ENCODE measurements at regions not wholly inside any gene's neighbourhood (a gene's known extent, or its start where the extent isn't known, plus 50 kb on each side); places are given as distances from the start of the nearest gene placed in this dataset.

- POLR2A ChIA-PET = no interaction called here
- no peak for FAIRE-seq
- H3K79me2 ChIP-seq (ENCODE audit: control insufficient read depth, insufficient read depth, low read length) = no peaks in the 10 kb centered on the region
- no peaks in the 10 kb centered on the region; the same call in 2 of the 3 replicates for H3K9me3 ChIP-seq (replicated peaks; ENCODE audit: control insufficient read depth, insufficient read depth, low read length)
- H2AFZ ChIP-seq (ENCODE audit: control insufficient read depth, low read depth, low read length) = no peak overlapping the region
- no peak for DNase-seq (ENCODE audit: low read depth, low spot score)
- BruUV-seq (replicated peaks) = no TSS peak
- no peak overlapping the region for H3K4me2 ChIP-seq (ENCODE audit: control insufficient read depth, insufficient read depth)
- no peaks in the 10 kb centered on the region for H3K36me3 ChIP-seq (ENCODE audit: control insufficient read depth in 2 of 2, insufficient read depth in 2 of 2, low read length in 1 of 2)
- in situ Hi-C loops (cut with MboI) = no loop called here
- H3K9ac ChIP-seq (ENCODE audit: control insufficient read depth, insufficient read depth, low read length) = no peak overlapping the region
- RAD21 ChIA-PET (ENCODE audit: unreplicated experiment) = no interaction called here
- no peaks in the 10 kb centered on the region for H3K4me1 ChIP-seq (ENCODE audit: control insufficient read depth, insufficient read depth, low read length)
- SMC1A ChIA-PET (ENCODE audit: uncharacterized antibody, unreplicated experiment) = no interaction called here
- intact Hi-C loops (cut with micrococcal nuclease; ENCODE audit: unreplicated experiment) = no loop called here
- CTCF ChIA-PET = no interaction called here
- no peak overlapping the region for H3K4me3 ChIP-seq
- ATAC-seq = no peak
- no peak overlapping the region for H3K27ac ChIP-seq (ENCODE audit: control insufficient read depth, insufficient read depth)
- WGBS (ENCODE audit: insufficient coverage, insufficient replicate concordance, low lambda C conversion rate, missing lambda C conversion rate) = 33% methylated on average over 3 of the region's 3 CpGs
- no peak for TF ChIP-seq CREM (IDR thresholded peaks at IDR 0.05; ENCODE audit: low read depth)
- no peak for TF ChIP-seq MEF2B (IDR thresholded peaks at IDR 0.05; ENCODE audit: partially characterized antibody, poor library complexity, severe bottlenecking)
- no peak for TF ChIP-seq GABPA (IDR thresholded peaks at IDR 0.05; ENCODE audit: low read depth)
- H3K27me3 ChIP-seq (replicated peaks in 1 of 2; ENCODE audit: control insufficient read depth in 2 of 2, insufficient read depth in 2 of 2, low read length in 1 of 2) = no peaks in the 10 kb centered on the region
- no peaks in the 10 kb centered on the region for H4K20me1 ChIP-seq (ENCODE audit: control insufficient read depth, insufficient read depth)
Measured at GRCh38 chr6:7486951-7487350, 54.5 kb upstream of the DSP start.

- no peaks in the 10 kb centered on the region; the same call in 2 of the 3 replicates for H3K9me3 ChIP-seq (replicated peaks; ENCODE audit: control insufficient read depth, insufficient read depth, low read length)
- no peaks in the 10 kb centered on the region for H3K79me2 ChIP-seq (ENCODE audit: control insufficient read depth, insufficient read depth, low read length)
- no TSS peak for BruUV-seq (replicated peaks)
- ChIA-PET POLR2A (no interaction called here), RAD21 (ENCODE audit: unreplicated experiment) (no interaction called here), SMC1A (ENCODE audit: uncharacterized antibody, unreplicated experiment) (interaction anchor here (0.7 kb wide), 1 partner anchor 48 kb away, joined by 4 read pairs; no protein-coding TSS in a partner anchor), CTCF (interaction anchor here (1.2 kb wide), 1 partner anchor 10 kb away, joined by 3 read pairs; no protein-coding TSS in a partner anchor)
- ATAC-seq (no peak), FAIRE-seq (no peak), DNase-seq (ENCODE audit: low read depth, low spot score) (no peak)
- H3K27ac ChIP-seq (ENCODE audit: control insufficient read depth, insufficient read depth) = no peak overlapping the region
- H3K9ac ChIP-seq (ENCODE audit: control insufficient read depth, insufficient read depth, low read length) = no peak overlapping the region
- intact Hi-C loops (cut with micrococcal nuclease; ENCODE audit: unreplicated experiment) (no loop called here), in situ Hi-C loops (cut with MboI) (no loop called here)
- no peaks in the 10 kb centered on the region for H3K27me3 ChIP-seq (replicated peaks in 1 of 2; ENCODE audit: control insufficient read depth in 2 of 2, insufficient read depth in 2 of 2, low read length in 1 of 2)
- WGBS (ENCODE audit: insufficient coverage, insufficient replicate concordance, low lambda C conversion rate, missing lambda C conversion rate) = 3% methylated on average over 2 of the region's 2 CpGs
- no peak overlapping the region for H3K4me2 ChIP-seq (ENCODE audit: control insufficient read depth, insufficient read depth)
- H3K36me3 ChIP-seq (ENCODE audit: control insufficient read depth in 2 of 2, insufficient read depth in 2 of 2, low read length in 1 of 2) = no peaks in the 10 kb centered on the region
- H4K20me1 ChIP-seq (ENCODE audit: control insufficient read depth, insufficient read depth) = no peaks in the 10 kb centered on the region
- no peak overlapping the region for H2AFZ ChIP-seq (ENCODE audit: control insufficient read depth, low read depth, low read length)
- H3K4me3 ChIP-seq = no peak overlapping the region
- H3K4me1 ChIP-seq (ENCODE audit: control insufficient read depth, insufficient read depth, low read length) = no peaks in the 10 kb centered on the region
- TF ChIP-seq NR2F1 (conservative IDR thresholded peaks at IDR 0.05) = no peak
- no peak for TF ChIP-seq TCF12 (IDR thresholded peaks at IDR 0.05; ENCODE audit: low read depth, low read length)
- no peak for TF ChIP-seq PBX3 (IDR thresholded peaks at IDR 0.05; ENCODE audit: insufficient replicate concordance, low read depth, low read length)
- TF ChIP-seq YBX1 (IDR thresholded peaks at IDR 0.05) = no peak
- TF ChIP-seq CTCF (IDR thresholded peaks at IDR 0.05 in 2 of 3, conservative IDR thresholded peaks at IDR 0.05 in 1 of 3; ENCODE audit: control insufficient read depth in 2 of 3, extremely low read depth in 1 of 3, insufficient read depth in 1 of 3, low read depth in 3 of 3, low read length in 3 of 3) = no peak
- TF ChIP-seq, protein P1, sequence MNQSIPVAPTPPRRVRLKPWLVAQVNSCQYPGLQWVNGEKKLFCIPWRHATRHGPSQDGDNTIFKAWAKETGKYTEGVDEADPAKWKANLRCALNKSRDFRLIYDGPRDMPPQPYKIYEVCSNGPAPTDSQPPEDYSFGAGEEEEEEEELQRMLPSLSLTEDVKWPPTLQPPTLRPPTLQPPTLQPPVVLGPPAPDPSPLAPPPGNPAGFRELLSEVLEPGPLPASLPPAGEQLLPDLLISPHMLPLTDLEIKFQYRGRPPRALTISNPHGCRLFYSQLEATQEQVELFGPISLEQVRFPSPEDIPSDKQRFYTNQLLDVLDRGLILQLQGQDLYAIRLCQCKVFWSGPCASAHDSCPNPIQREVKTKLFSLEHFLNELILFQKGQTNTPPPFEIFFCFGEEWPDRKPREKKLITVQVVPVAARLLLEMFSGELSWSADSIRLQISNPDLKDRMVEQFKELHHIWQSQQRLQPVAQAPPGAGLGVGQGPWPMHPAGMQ (IDR thresholded peaks at IDR 0.05; ENCODE audit: borderline replicate concordance) = no peak
- TF ChIP-seq CHD1 (IDR thresholded peaks at IDR 0.05; ENCODE audit: low read depth, low read length) = no peak
- TF ChIP-seq RAD21 (IDR thresholded peaks at IDR 0.05; ENCODE audit: insufficient read depth, low read depth, low read length) = no peak
- TF ChIP-seq CREM (IDR thresholded peaks at IDR 0.05; ENCODE audit: low read depth) = no peak
- no peak for TF ChIP-seq FOXK2 (IDR thresholded peaks at IDR 0.05)
- TF ChIP-seq ZNF207 (IDR thresholded peaks at IDR 0.05; ENCODE audit: borderline replicate concordance) = no peak
- TF ChIP-seq FOS (IDR thresholded peaks at IDR 0.05; ENCODE audit: borderline replicate concordance, extremely low read depth, insufficient read length) = no peak
- TF ChIP-seq NFXL1 (IDR thresholded peaks at IDR 0.05; ENCODE audit: borderline replicate concordance) = no peak
Measured at GRCh38 chr6:7488494-7488893, 53.0 kb upstream of the DSP start.

Data from GM12878 (cell line).